Kasumi-1 (cell line): ENCODE measurements at regions not wholly inside any gene's neighbourhood (a gene's known extent, or its start where the extent isn't known, plus 50 kb on each side); places are given as distances from the start of the nearest gene placed in this dataset.
"Not testable (repeated sequence)": the region's sequence is repeated elsewhere in the genome, so short reads cannot be mapped to it uniquely, and the experiment has no call there.

ENCODE experiments used
- DNase-seq, 2 experiments: peaks; one replicate each; lab custom pipeline; 2025; lab: John Stamatoyannopoulos, UW

DNA sequence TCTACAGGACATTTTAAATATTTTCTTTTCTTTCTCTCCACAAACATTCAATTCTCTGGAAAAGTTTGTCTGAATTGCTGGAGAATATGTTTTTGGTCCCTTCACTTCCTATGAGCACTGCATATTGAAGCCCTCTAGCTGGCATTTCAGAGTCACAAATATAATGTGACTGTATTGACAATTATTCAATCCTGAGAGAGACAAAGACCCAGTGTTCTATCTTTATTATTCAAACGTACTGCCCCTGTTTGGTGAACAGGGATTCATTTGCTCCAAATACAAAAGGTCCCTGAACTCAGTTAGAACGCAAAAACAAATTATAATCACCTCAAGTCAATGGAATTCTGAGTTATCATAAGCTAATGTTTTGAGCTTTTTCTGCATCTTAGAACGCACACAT lies 173.1 kb upstream of the CDIN1 start:
- DNase-seq: no peak

GRCh38 chr15:36406911-36407310 lies 172.5 kb upstream of the CDIN1 start:
- no peak for DNase-seq

DNA sequence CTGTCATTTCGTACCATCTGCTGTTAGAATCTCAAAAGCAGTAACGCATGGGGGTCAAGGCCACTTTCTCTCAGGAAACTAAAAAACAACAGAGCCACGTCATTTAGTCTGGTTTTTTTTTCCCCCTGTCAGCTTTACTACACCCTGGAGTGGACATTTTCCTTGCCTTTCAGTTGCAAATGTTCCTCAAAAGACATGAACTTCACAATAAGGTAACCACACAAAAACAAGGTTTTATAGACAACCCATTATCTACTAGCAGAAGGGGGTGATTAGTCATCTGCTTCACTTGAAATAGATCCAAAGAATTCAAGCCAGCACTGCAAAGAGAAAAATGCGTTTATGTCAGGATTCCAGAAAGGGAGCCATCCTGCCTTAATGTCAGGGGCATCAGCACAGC lies 171.8 kb upstream of the CDIN1 start:
- DNase-seq: no peak

GRCh38 chr15:36409819-36410218 lies 169.6 kb upstream of the CDIN1 start:
- no peak for DNase-seq

- DNase-seq: no peak
Observed at GRCh38 chr15:36414670-36415069, 164.8 kb upstream of the CDIN1 start.

- no peak for DNase-seq
Observed at GRCh38 chr15:36415643-36416042, 163.8 kb upstream of the CDIN1 start.

GRCh38 chr15:36422631-36423030 lies 156.8 kb upstream of the CDIN1 start:
- DNase-seq: no peak

DNA sequence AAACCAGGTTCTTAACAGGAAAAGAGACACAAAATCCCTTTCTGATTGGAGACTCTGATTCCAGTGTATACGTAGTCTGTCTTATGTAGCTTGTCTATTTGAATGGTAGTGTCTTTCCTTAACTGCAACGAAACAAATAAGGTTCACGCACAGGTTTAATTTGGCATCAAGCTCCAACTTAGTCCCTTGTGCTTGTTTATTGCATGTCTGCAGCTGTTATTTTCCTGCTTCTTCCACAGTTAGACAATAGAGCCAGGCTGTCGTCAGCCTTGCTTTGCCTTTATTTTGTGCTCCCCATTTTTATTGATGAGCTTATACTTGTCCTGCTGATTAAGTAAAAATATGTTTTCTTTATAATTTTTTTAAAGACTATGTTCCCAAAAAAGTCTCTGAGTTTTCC lies 152.7 kb upstream of the CDIN1 start:
- DNase-seq: no peak

GRCh38 chr15:36428102-36428845 lies 151.2 kb upstream of the CDIN1 start:
- DNase-seq: no peak

- DNase-seq: no peak
Observed at GRCh38 chr15:36429707-36430106, 149.7 kb upstream of the CDIN1 start.

- DNase-seq: no peak
Observed at GRCh38 chr15:36430280-36430679, 149.1 kb upstream of the CDIN1 start.

GRCh38 chr15:36430726-36431265 lies 148.6 kb upstream of the CDIN1 start:
- DNase-seq: no peak

GRCh38 chr15:36432161-36432560 lies 147.3 kb upstream of the CDIN1 start:
- DNase-seq: no peak

DNA sequence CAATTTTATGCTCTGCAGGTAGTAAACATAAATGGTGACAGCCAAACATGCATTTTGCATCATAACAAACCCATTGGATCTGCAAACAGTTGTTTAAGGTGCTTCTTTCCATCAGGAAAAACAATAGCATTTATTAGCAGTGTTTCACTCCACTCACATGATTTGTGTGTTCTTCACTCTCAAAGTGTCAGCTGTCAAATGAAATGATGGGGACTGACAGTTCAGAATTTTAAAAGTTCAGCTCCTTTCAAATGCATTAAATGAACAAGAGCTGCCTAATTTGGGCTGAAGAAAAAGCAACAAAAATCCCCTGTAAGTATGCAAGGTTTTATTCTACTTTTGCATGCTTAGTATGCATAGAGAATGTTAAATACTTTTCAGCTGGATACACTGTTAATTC lies 145.2 kb upstream of the CDIN1 start:
- DNase-seq: no peak

DNA sequence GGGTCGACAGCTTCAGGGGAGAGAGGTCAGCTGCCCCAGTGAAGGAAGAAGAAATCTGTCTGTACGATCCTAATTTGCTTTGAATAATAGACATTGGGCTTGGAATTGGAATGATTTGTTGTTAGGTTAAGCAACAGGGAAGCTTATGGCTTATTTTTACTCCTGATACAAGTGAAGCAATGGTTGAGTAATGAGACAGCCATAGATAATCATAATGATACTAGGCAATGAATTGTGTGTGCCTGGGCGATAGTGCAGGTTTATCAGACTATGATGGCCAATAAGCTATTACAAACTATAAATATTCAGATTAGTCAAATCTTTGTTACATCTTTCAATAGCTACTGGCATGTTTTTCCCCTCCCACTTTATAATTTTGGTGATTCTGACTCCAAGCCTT lies 140.9 kb upstream of the CDIN1 start:
- DNase-seq: no peak

DNA sequence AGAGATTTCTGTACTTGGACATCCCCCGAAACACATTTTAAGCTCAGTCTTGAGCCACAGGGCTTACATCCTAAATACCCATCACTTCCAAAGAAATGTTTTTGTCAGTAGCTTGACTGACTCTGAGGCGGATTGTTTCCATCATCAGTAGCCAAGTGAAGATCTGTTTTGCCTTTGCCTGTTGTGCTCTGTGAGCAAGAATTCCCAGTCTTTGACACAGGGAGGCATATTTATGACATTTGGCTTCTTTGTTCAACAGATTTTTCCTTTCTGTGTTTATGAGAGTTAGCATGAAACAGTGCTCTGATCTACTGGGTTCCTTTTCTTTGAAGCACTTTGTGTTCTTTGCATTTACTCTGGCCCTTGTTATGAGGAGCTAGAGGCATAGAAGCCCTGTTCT lies 132.1 kb upstream of the CDIN1 start:
- DNase-seq: no peak

GRCh38 chr15:36448418-36448817 lies 131.0 kb upstream of the CDIN1 start:
- no peak for DNase-seq

DNA sequence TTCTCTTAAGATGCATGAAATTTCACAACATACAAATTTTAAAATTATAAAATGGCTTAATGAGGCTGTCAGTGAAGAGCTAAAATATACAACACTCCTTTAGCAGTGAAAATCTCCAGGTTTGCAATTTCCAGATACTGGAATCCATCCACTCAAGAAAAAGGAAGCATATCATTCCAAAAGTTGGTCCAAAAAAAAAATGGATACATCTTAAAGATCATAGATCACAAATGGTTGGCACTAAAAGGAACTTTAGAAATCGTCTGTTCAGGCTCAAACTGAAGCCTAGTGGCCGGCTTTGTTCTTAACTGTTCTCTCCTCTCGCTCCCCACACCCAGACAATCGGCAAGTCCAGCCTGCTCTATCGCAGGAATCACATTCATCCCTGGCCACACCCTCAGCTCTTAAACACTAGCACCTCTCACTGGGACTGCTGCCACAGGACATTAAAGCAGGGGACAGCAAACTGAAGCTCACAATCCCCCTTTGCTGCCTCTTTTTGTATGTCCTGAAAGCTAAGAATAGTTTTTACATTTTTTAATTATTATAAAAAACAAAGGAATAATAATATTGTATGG lies 130.3 kb upstream of the CDIN1 start:
- no peak for DNase-seq

DNA sequence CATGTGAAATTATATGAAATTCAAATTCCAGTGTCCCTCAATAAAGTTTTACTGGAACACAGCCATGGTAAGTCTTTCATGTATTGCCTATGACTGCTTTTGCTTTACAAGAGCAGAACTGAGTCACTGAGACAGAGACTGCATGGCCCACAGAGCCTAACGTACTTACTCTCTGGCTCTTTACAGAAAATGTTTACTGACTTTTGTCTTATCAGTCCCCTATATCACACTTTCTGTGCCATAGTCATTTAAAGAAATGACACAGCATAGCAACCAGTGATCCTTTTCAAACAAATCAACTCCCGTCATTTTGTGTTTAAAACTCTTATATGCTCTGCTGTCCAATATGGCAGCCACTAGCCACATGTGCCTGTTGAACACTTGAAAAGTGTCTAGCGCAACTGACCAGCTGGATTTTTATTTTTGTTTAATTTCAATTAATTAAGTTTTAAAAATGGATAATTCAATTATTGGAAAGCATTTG lies 129.7 kb upstream of the CDIN1 start:
- no peak for DNase-seq

GRCh38 chr15:36454244-36454643 lies 125.2 kb upstream of the CDIN1 start:
- DNase-seq: not testable (repeated sequence)

GRCh38 chr15:36458411-36458810 lies 121.0 kb upstream of the CDIN1 start:
- DNase-seq: no peak

- no peak for DNase-seq
Observed at GRCh38 chr15:36465304-36465703, 114.1 kb upstream of the CDIN1 start.

DNA sequence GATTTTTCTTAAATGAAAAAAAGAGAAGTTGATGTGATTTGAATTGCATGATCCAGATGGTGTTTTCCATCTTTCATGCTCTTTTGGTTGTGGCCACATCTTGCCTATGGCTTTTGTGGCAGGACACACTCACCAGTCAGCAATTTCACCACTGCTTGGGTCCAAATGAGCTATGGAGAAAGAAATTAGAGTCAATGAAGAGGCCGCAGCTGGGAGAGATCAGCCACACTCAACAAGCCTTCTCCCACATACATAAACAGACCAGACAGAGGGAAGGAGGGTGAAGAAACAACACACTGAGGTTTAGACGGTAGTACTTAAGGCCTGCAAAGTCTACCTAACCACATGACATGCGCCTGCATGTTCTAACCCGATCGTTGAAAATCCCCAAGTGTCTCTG lies 110.7 kb upstream of the CDIN1 start:
- DNase-seq: no peak
